VCaP (cell line): ENCODE measurements at regions not wholly inside any gene's neighbourhood (a gene's known extent, or its start where the extent isn't known, plus 50 kb on each side); places are given as distances from the start of the nearest gene placed in this dataset.

Experiments
- H3K27ac ChIP-seq: fragments of 450-650 bp; 2 replicates; pipeline ENCODE4 v1.5.1; 2017
- CTCF ChIP-seq: fragments of 450-650 bp; conservative IDR thresholded peaks from 2 replicates; pipeline ENCODE4 v1.5.1; 2017; ENCODE audit warnings: mild to moderate bottlenecking, moderate library complexity

GRCh38 chr4:178781779-178782178 is 1339.5 kb upstream of the AGA start:
- no peak for TF ChIP-seq CTCF
- no peak overlapping the region for H3K27ac ChIP-seq

GRCh38 chr4:178784491-178784890 is 1342.3 kb upstream of the AGA start:
- no peak for TF ChIP-seq CTCF

GRCh38 chr4:178789279-178789678 is 1347.0 kb upstream of the AGA start:
- no peak for TF ChIP-seq CTCF
- no peak overlapping the region for H3K27ac ChIP-seq

More at GRCh38 chr4:178784491-178784890, 1342.3 kb upstream of the AGA start:
- H3K27ac ChIP-seq, result no peak overlapping the region

- no peak overlapping the region for H3K27ac ChIP-seq
- no peak for TF ChIP-seq CTCF
Measured at GRCh38 chr4:178799204-178799603, 1357.0 kb upstream of the AGA start.

- TF ChIP-seq CTCF, result no peak
- H3K27ac ChIP-seq, result no peak overlapping the region
Measured at GRCh38 chr4:178808106-178808505, 1365.9 kb upstream of the AGA start.

- TF ChIP-seq CTCF, result no peak
- H3K27ac ChIP-seq, result no peak overlapping the region
Measured at GRCh38 chr4:178809921-178810320, 1367.7 kb upstream of the AGA start.

GRCh38 chr4:178811356-178811755 is 1369.1 kb upstream of the AGA start:
- H3K27ac ChIP-seq, result no peak overlapping the region
- TF ChIP-seq CTCF, result no peak

- H3K27ac ChIP-seq, result no peak overlapping the region
- no peak for TF ChIP-seq CTCF
Measured at GRCh38 chr4:178812866-178813265, 1370.6 kb upstream of the AGA start.
